GM12872 (cell line): ENCODE measurements at regions not wholly inside any gene's neighbourhood (a gene's known extent, or its start where the extent isn't known, plus 50 kb on each side); places are given as distances from the start of the nearest gene placed in this dataset.

Experiments used
- TF ChIP-seq, protein P1 (sequence below): IDR thresholded peaks from 3 replicates; pipeline ENCODE4 v1.5.1; 2011; ENCODE audit warnings: low read depth, mild to moderate bottlenecking, low read length, moderate library complexity; ENCODE audit not compliant: insufficient read depth

DNA sequence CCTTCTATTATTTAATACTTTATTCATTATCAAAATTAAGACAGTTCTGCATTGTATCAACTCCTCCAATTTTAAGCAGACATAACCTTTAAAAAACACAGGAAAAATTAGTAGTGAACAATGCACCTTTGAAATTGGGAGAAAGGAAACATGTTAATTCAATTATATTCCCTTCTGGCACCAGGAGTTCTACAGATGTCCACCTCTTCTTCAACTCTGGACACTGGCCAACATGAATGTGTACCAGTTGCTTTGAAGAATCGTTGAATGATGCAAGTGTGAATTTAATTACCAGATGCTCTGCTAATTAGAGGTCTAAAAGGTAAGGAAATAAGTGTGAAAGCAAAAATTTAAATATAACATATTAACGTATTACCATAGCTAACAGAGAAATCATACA lies 206.7 kb upstream of the IGFBP3 start:
- TF ChIP-seq, protein P1, sequence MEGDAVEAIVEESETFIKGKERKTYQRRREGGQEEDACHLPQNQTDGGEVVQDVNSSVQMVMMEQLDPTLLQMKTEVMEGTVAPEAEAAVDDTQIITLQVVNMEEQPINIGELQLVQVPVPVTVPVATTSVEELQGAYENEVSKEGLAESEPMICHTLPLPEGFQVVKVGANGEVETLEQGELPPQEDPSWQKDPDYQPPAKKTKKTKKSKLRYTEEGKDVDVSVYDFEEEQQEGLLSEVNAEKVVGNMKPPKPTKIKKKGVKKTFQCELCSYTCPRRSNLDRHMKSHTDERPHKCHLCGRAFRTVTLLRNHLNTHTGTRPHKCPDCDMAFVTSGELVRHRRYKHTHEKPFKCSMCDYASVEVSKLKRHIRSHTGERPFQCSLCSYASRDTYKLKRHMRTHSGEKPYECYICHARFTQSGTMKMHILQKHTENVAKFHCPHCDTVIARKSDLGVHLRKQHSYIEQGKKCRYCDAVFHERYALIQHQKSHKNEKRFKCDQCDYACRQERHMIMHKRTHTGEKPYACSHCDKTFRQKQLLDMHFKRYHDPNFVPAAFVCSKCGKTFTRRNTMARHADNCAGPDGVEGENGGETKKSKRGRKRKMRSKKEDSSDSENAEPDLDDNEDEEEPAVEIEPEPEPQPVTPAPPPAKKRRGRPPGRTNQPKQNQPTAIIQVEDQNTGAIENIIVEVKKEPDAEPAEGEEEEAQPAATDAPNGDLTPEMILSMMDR: no peak

DNA sequence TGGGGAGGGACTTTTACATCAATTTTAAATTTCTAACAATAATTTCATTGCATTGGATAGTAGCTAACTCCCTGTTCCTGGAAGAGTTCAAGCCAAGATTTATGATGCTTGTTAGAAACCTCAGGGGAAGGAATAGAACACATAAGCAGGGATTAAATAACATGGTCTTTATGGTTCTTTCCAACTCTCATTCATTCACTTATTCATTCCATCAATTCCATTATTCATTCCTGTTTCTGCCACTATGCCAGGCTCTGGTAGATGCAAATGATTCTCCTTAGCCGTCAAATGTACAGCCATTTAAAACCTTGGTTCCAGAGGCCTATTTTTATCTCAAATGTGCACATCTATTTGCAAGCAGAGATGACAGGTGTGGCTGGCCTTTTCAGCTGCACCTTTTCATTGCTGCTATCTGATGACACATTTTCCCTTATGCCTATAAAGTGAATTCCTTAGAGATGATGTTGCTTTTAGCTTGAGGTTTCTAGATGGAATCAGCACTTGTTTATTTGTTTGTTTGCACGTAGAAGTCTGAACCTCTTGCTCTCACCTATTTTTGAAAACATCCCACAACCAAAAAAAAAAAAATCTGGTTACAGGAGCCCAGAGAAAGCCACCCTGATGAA lies 205.7 kb upstream of the IGFBP3 start:
- TF ChIP-seq, protein P1: no peak

DNA sequence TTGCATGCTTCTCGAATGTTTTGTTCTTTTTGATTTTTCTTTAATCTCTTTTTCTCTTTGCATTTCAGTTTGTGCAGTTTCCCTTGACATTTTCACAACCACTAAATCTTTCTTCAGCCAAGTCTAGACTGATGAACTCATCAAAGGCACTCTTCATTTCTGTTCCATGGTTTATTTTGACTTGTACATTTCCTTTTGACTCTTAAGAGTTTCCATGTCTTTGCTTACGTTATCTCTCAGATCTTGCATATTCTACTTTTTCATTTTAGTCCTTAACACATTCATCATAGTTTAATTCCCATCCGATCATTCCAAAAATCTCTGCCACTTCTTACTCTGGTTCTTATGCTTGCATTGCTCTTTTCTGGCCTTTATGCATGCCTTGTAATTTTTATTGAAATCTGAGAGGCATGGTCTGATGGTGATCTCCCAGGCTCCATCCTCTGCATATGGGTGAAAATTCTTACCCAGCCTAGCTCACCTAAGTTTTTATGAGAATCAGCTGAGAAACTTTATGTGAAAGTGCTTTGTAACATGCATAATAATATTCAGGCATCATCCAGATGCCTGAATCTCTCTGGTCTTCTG lies 202.8 kb upstream of the IGFBP3 start:
- TF ChIP-seq, protein P1: no peak

DNA sequence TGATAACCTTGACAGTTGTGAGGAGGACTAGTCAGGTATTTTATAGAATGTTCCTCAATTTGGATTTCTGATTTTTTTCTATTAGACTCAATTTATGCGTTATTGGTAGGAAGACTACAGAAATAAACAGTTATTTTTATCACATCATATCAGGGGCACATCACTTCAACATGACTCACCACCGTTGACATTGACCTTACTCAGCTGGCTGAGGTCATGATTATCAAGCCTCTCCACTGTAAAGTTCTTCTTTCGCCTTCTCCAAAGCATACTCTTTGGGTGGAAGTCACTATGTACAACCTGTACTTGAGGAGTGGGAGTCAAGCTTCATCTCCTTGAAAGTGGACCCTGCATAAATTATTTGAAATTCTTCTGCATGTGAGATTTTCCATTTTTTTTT lies 194.3 kb upstream of the IGFBP3 start:
- TF ChIP-seq, protein P1: no peak

DNA sequence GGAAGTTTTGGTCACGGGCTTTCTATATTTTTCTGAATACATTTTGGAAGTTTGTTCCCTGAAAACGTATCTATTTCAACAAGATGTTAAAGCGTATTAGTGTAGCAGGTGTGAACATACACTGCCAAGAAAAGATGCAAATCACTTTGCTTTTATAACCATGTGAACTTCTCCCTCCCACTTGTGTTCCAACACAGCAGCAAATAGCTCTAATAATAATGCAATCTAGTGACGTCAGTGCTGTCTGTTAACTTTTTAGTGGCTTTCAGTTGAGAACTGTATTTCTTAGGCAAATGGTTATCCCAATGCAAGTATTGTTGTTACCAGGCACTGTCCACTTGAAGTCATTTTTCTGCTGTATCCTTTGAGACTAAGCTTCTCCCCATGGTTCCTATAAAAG lies 188.4 kb upstream of the IGFBP3 start:
- TF ChIP-seq, protein P1: no peak

DNA sequence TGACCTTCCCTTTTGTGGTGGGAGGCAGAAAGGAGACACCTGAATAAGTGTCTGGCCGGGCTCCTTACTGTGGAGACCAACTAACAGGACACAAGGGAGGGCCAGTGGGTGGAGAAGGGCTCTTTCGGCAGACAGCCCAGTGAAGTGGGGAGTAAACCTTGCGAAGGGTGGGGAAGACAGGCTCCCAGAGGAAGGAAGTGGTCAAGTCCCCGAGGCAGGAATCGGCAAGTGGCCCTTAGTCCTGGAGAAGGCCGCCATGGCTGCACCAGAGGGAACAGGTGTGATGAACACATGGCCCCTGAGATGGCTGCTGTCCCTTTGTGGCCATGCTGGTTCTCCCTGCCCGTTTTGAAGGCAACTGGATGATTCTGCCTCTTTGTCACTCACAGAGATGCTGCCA lies 187.2 kb upstream of the IGFBP3 start:
- TF ChIP-seq, protein P1: no peak

DNA sequence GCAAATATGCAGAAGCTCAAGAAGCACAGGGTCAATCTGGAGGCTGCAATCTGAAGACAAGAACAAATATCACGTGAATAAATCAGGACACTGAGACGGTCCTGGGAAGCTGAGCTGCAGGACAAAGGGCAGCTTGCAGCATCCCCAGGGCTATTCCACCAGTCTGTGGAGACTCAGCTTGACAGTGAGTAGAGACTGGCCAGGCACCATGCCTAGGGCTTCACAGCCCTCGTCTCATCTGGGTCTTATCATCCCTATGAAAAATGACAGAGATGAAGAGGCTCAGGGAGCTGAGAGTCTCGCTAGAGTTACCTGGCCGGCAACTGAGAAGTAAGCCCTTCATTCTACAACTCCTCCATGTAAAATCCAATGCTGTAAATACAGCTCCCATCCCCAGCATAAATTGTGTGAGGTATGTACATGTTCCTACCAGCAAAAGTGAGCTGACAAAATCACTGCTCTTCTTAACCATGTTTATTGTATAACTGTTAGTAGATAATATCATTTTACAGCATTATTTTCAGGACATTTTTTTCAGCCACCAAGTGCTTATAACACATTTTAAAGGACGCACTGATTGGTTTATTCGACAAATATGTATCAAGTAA lies 186.6 kb upstream of the IGFBP3 start:
- TF ChIP-seq, protein P1: no peak
